Brain microvascular endothelial cell (primary cell): ENCODE measurements at regions not wholly inside any gene's neighbourhood (a gene's known extent, or its start where the extent isn't known, plus 50 kb on each side); places are given as distances from the start of the nearest gene placed in this dataset.

Experiments
- DNase-seq: peaks from one replicate; pipeline ENCODE4 v3.0.0-alpha.2; 2020
- H3K27ac ChIP-seq: fragments of 250-450 bp; sonication (Bioruptor Pico); 2 replicates; pipeline ENCODE4 v1.5.1; 2020; ENCODE audit warnings: mild to moderate bottlenecking, moderate library complexity
- H3K27me3 ChIP-seq: fragments of 250-450 bp; sonication (Bioruptor Pico); replicated peaks from 2 replicates; pipeline ENCODE4 v1.5.1; 2020; ENCODE audit warnings: mild to moderate bottlenecking
- H3K36me3 ChIP-seq: fragments of 250-450 bp; sonication (Bioruptor Pico); replicated peaks from 2 replicates; pipeline ENCODE4 v1.5.1; 2020; ENCODE audit warnings: mild to moderate bottlenecking
- H3K4me3 ChIP-seq: 2 replicates; pipeline ENCODE4 v1.5.1; 2011; ENCODE audit warnings: low read depth, mild to moderate bottlenecking, control low read depth, low read length, moderate library complexity
- in situ Hi-C: cut with HindIII; loops from 2 replicates; pipeline ENCODE4 v1.10.0; 2017; ENCODE audit warnings: low sequenced_read_pairs, low pct_ligation_motif_present
- TF ChIP-seq, protein P1 (sequence below): IDR thresholded peaks from 2 replicates; pipeline ENCODE4 v1.5.1; 2011; ENCODE audit warnings: low read depth, mild to moderate bottlenecking, moderate library complexity, low read length, control low read depth, inconsistent platforms; ENCODE audit errors: missing control alignments

DNA sequence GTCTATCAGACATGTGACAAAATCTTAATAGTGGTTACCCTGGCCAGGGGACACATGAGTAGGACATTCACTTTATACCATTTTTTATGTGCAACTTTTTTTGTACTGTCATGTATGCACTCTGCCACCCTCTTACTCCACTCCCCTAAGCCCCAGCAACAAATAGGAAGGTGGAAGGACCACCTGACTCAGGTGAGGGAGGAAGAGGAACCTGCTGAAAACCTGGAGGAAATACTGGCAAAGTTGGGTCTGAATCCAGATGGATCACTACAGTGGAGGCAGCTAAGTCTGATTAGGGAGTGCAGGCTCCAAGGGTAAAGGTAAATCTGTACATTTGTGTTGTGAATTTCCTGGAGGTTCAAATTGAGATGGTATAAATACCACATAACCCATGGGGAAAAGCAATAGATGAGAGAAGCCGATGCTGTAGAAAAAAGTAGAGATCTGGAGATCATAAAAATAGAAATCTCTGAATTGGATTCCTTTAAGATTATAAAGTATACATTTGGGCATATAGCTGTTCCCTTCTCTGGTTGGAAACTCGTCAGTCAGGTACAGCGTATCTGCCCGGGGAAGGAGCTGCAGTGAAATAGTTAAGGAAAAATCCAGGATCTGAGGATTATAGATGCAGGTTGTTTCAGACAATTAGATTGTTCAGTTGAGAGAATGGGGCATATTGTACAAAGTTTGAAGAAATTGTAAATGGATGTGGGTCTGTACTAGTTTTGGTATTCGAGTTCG, 52.2 kb upstream of the OR9Q1 start:
- Histone ChIP-seq H3K4me3 (no peak overlapping the region), H3K36me3 (no peaks in the 10 kb centered on the region), H3K27me3 (no peaks in the 10 kb centered on the region), H3K27ac (no peak overlapping the region)
- DNase-seq: no peak
- TF ChIP-seq, protein P1, sequence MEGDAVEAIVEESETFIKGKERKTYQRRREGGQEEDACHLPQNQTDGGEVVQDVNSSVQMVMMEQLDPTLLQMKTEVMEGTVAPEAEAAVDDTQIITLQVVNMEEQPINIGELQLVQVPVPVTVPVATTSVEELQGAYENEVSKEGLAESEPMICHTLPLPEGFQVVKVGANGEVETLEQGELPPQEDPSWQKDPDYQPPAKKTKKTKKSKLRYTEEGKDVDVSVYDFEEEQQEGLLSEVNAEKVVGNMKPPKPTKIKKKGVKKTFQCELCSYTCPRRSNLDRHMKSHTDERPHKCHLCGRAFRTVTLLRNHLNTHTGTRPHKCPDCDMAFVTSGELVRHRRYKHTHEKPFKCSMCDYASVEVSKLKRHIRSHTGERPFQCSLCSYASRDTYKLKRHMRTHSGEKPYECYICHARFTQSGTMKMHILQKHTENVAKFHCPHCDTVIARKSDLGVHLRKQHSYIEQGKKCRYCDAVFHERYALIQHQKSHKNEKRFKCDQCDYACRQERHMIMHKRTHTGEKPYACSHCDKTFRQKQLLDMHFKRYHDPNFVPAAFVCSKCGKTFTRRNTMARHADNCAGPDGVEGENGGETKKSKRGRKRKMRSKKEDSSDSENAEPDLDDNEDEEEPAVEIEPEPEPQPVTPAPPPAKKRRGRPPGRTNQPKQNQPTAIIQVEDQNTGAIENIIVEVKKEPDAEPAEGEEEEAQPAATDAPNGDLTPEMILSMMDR: no peak
- in situ Hi-C loops: no loop called here

DNA sequence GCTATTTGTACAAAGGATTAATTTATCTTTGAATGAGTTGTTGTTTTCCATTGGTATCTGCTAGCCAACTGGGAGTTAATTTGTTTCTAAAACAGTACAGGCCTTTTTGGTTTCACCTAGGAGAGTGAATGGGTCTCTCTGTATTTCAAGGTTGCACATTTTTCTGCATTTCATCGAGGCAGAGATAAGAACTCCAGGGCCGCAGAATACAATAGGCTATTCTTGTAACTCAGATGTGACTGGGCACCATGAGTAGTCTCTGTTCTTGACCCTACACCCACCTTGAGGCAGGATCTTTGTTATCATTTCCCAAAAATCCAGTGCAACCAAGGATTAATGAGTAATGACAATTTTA, 51.7 kb upstream of the OR9Q1 start:
- no peak overlapping the region for H3K4me3 ChIP-seq
- no peaks in the 10 kb centered on the region for H3K36me3 ChIP-seq
- no peak overlapping the region for H3K27ac ChIP-seq
- in situ Hi-C loops: no loop called here
- no peaks in the 10 kb centered on the region for H3K27me3 ChIP-seq
- no peak for DNase-seq
- TF ChIP-seq, protein P1: no peak
